OCI-LY1 (cell line): ENCODE measurements at regions not wholly inside any gene's neighbourhood (a gene's known extent, or its start where the extent isn't known, plus 50 kb on each side); places are given as distances from the start of the nearest gene placed in this dataset.
"Not testable (repeated sequence)": the region's sequence is repeated elsewhere in the genome, so short reads cannot be mapped to it uniquely, and the experiment has no call there.

Experiments
- EZH2 ChIP-seq: fragments of 200-600 bp; sonication (generic), shearing (Covaris generic); IDR thresholded peaks from 2 replicates; pipeline ENCODE4 v1.8.0; 2017; ENCODE audit warnings: borderline replicate concordance, mixed run types, mild to moderate bottlenecking, antibody characterized with exemption, low read length, moderate library complexity, mixed read lengths
- TF ChIP-seq, protein P1 (sequence below): fragments of 200-600 bp; sonication (generic), shearing (Covaris generic); IDR thresholded peaks from 2 replicates; pipeline ENCODE4 v1.5.1; 2017; ENCODE audit warnings: mild to moderate bottlenecking, antibody characterized with exemption, low read length, moderate library complexity, mixed read lengths

- TF ChIP-seq, protein P1, sequence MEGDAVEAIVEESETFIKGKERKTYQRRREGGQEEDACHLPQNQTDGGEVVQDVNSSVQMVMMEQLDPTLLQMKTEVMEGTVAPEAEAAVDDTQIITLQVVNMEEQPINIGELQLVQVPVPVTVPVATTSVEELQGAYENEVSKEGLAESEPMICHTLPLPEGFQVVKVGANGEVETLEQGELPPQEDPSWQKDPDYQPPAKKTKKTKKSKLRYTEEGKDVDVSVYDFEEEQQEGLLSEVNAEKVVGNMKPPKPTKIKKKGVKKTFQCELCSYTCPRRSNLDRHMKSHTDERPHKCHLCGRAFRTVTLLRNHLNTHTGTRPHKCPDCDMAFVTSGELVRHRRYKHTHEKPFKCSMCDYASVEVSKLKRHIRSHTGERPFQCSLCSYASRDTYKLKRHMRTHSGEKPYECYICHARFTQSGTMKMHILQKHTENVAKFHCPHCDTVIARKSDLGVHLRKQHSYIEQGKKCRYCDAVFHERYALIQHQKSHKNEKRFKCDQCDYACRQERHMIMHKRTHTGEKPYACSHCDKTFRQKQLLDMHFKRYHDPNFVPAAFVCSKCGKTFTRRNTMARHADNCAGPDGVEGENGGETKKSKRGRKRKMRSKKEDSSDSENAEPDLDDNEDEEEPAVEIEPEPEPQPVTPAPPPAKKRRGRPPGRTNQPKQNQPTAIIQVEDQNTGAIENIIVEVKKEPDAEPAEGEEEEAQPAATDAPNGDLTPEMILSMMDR = not testable (repeated sequence)
- TF ChIP-seq EZH2 = not testable (repeated sequence)
These were observed 219.3 kb upstream of the GNAI1 start for GRCh38 chr7:79915346-79915745.
